OCI-LY3 (cell line): ENCODE measurements at regions not wholly inside any gene's neighbourhood (a gene's known extent, or its start where the extent isn't known, plus 50 kb on each side); places are given as distances from the start of the nearest gene placed in this dataset.

Experiments used
- H2AFZ ChIP-seq: fragments of 200-600, 300-600 bp; shearing (Covaris generic); 2 replicates; pipeline ENCODE4 v1.6.0; 2014; ENCODE audit warnings: antibody characterized with exemption, low read depth, low read length
- H3K27ac ChIP-seq: fragments of 200-600, 300-600 bp; sonication (generic); 2 replicates; pipeline ENCODE4 v1.5.1; 2014; ENCODE audit warnings: mild to moderate bottlenecking, low read length, moderate library complexity, mixed read lengths
- H3K27me3 ChIP-seq: fragments of 200-600, 300-600 bp; sonication (generic); 2 replicates; pipeline ENCODE4 v1.6.1; 2014; ENCODE audit warnings: low read depth, low read length, mixed read lengths
- H3K36me3 ChIP-seq: fragments of 200-600, 300-600 bp; sonication (generic); replicated peaks from 2 replicates; pipeline ENCODE3; 2014; ENCODE audit warnings: low read depth, low read length, mixed read lengths
- H3K4me1 ChIP-seq: fragments of 300-600, 200-600 bp; sonication (generic); 2 replicates; pipeline ENCODE4 v1.6.1; 2014; ENCODE audit warnings: low read length, mixed read lengths
- H3K4me2 ChIP-seq: fragments of 200-600, 300-600 bp; sonication (generic); 2 replicates; pipeline ENCODE4 v1.6.1; 2014; ENCODE audit warnings: low read length, mixed read lengths
- H3K4me3 ChIP-seq: fragments of 300-600, 200-600 bp; sonication (generic); 2 replicates; pipeline ENCODE4 v1.5.1; 2014; ENCODE audit warnings: antibody characterized with exemption, mild to moderate bottlenecking, low read length, moderate library complexity
- H3K79me2 ChIP-seq: fragments of 300-600, 200-600 bp; shearing (Covaris generic); 2 replicates; pipeline ENCODE4 v1.6.1; 2014; ENCODE audit warnings: mild to moderate bottlenecking, low read length, mixed read lengths
- H3K9ac ChIP-seq: fragments of 300-600, 200-600 bp; shearing (Covaris generic); 2 replicates; pipeline ENCODE4 v1.6.0; 2014; ENCODE audit warnings: mild to moderate bottlenecking, low read length, moderate library complexity
- H3K9me3 ChIP-seq: fragments of 200-600, 300-600 bp; shearing (Covaris generic); 2 replicates; pipeline ENCODE4 v1.6.1; 2014; ENCODE audit warnings: low read length, mixed read lengths; ENCODE audit not compliant: insufficient read depth
- H4K20me1 ChIP-seq: fragments of 200-600, 300-600 bp; sonication (generic); 2 replicates; pipeline ENCODE4 v1.6.1; 2016; ENCODE audit warnings: low read length, mixed read lengths; ENCODE audit not compliant: insufficient read depth
- CTCF ChIP-seq: fragments of 200-600, 300-600 bp; sonication (generic); IDR thresholded peaks from 2 replicates; pipeline ENCODE4 v1.5.1; 2014; ENCODE audit warnings: antibody characterized with exemption, low read length, low read depth
- EZH2phosphoT487 ChIP-seq: fragments of 200-600 bp; shearing (Covaris generic); IDR thresholded peaks from 2 replicates; pipeline ENCODE4 v1.6.1; 2018; ENCODE audit warnings: antibody characterized with exemption, mixed run types, low read depth

DNA sequence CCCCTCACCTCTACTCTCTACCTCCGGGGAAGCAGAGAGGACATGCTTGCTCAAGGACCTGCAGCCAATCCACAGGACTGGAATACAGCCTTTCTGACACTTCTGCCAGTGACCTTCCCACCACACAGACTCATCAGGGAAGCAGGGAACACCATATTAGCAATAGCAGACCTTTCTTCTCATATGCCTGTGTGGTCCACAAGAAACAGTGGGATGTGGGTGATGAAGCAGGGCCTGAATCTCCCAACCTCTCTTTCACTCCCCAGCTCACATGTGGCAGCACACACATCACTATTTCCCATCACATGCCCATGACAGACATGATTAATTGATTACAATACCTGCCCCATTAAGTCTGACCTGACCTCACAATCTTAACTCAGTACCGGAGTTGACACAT lies 695.1 kb downstream of the MATN1 start:
- no peak overlapping the region for H3K27ac ChIP-seq
- H3K79me2 ChIP-seq = no peaks in the 10 kb centered on the region
- no peak overlapping the region for H3K9ac ChIP-seq
- no peak overlapping the region for H2AFZ ChIP-seq
- no peaks in the 10 kb centered on the region for H3K36me3 ChIP-seq
- no peak overlapping the region for H3K4me3 ChIP-seq
- TF ChIP-seq EZH2phosphoT487 = no peak
- no peak for TF ChIP-seq CTCF
- H3K27me3 ChIP-seq = no peaks in the 10 kb centered on the region
- H3K4me1 ChIP-seq = no peaks in the 10 kb centered on the region
- no peak overlapping the region for H3K4me2 ChIP-seq
- no peaks in the 10 kb centered on the region for H4K20me1 ChIP-seq
- H3K9me3 ChIP-seq = no peaks in the 10 kb centered on the region

DNA sequence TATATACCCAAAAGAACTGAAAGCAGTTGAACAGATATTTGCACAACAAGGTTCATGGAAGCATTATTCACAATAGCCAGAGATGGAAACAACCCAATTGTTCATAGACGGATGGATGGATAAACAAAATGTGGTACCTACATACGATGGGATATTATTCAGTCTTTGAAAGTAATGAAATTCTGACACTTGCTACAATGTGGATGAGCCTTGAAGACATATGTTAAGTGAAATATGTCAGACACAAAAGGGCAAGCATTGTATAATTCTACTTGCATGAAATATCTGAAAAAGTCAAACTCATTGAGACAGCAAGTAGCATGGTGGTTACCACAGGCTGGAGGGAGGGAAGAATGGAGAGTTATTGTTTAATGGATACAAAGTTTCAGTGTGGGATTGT lies 696.1 kb downstream of the MATN1 start:
- H3K36me3 ChIP-seq = no peaks in the 10 kb centered on the region
- H3K79me2 ChIP-seq = no peaks in the 10 kb centered on the region
- no peak overlapping the region for H3K4me3 ChIP-seq
- H3K9me3 ChIP-seq = no peaks in the 10 kb centered on the region
- no peak overlapping the region for H3K9ac ChIP-seq
- TF ChIP-seq CTCF = no peak
- no peak for TF ChIP-seq EZH2phosphoT487
- no peaks in the 10 kb centered on the region for H4K20me1 ChIP-seq
- no peak overlapping the region for H3K27ac ChIP-seq
- no peak overlapping the region for H2AFZ ChIP-seq
- H3K4me1 ChIP-seq = no peaks in the 10 kb centered on the region
- no peaks in the 10 kb centered on the region for H3K27me3 ChIP-seq
- no peak overlapping the region for H3K4me2 ChIP-seq

GRCh38 chr1:30024411-30025195 lies 698.8 kb downstream of the MATN1 start:
- no peak overlapping the region for H3K4me2 ChIP-seq
- H3K27ac ChIP-seq = no peak overlapping the region
- H3K36me3 ChIP-seq = no peaks in the 10 kb centered on the region
- H3K79me2 ChIP-seq = no peaks in the 10 kb centered on the region
- TF ChIP-seq CTCF = no peak
- TF ChIP-seq EZH2phosphoT487 = no peak
- H3K27me3 ChIP-seq = no peaks in the 10 kb centered on the region
- no peaks in the 10 kb centered on the region for H3K9me3 ChIP-seq
- no peaks in the 10 kb centered on the region for H3K4me1 ChIP-seq
- H3K4me3 ChIP-seq = no peak overlapping the region
- H2AFZ ChIP-seq = no peak overlapping the region
- no peak overlapping the region for H3K9ac ChIP-seq
- H4K20me1 ChIP-seq = no peaks in the 10 kb centered on the region

- no peaks in the 10 kb centered on the region for H3K79me2 ChIP-seq
- TF ChIP-seq EZH2phosphoT487 = no peak
- TF ChIP-seq CTCF = no peak
- H3K4me1 ChIP-seq = no peaks in the 10 kb centered on the region
- no peaks in the 10 kb centered on the region for H4K20me1 ChIP-seq
- H3K9me3 ChIP-seq = no peaks in the 10 kb centered on the region
- no peak overlapping the region for H3K27ac ChIP-seq
- H3K36me3 ChIP-seq = no peaks in the 10 kb centered on the region
- no peak overlapping the region for H3K4me2 ChIP-seq
- H3K9ac ChIP-seq = no peak overlapping the region
- H3K4me3 ChIP-seq = no peak overlapping the region
- H3K27me3 ChIP-seq = no peaks in the 10 kb centered on the region
- H2AFZ ChIP-seq = no peak overlapping the region
Observed at GRCh38 chr1:30023339-30024022, 699.9 kb downstream of the MATN1 start.
